GM19468 (cell line): ENCODE measurements at regions not wholly inside any gene's neighbourhood (a gene's known extent, or its start where the extent isn't known, plus 50 kb on each side); places are given as distances from the start of the nearest gene placed in this dataset.
"Not testable (repeated sequence)": the region's sequence is repeated elsewhere in the genome, so short reads cannot be mapped to it uniquely, and the experiment has no call there.

Experiments used
- ATAC-seq: cut with Tn5 transposase; IDR thresholded peaks from one replicate; pipeline ENCODE4 v1.9.1; 2021; ENCODE audit warnings: mild to moderate bottlenecking, moderate library complexity, moderate number of reproducible peaks; ENCODE audit not compliant: unreplicated experiment; ENCODE audit errors: extremely low read depth

DNA sequence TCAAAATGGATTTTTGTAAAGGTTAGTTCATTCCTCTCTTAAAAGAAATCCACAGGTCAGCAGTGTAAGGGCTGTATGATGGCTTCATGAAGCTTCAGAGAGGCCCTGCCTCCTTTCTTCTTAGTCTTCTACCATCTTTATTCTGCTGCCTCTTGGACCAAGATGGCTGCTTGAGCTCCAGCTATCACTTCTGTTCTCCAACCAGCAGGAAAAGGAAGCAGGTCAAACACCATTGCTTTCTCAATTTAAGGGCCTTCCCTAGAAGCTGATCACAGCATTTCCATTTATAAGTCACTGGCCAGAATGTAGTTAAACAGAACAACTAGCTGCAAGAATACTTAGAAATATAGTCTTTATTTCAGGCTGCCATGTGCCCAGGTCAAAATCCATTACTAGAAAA lies 336.8 kb upstream of the KLF3 start:
- no peak for ATAC-seq

DNA sequence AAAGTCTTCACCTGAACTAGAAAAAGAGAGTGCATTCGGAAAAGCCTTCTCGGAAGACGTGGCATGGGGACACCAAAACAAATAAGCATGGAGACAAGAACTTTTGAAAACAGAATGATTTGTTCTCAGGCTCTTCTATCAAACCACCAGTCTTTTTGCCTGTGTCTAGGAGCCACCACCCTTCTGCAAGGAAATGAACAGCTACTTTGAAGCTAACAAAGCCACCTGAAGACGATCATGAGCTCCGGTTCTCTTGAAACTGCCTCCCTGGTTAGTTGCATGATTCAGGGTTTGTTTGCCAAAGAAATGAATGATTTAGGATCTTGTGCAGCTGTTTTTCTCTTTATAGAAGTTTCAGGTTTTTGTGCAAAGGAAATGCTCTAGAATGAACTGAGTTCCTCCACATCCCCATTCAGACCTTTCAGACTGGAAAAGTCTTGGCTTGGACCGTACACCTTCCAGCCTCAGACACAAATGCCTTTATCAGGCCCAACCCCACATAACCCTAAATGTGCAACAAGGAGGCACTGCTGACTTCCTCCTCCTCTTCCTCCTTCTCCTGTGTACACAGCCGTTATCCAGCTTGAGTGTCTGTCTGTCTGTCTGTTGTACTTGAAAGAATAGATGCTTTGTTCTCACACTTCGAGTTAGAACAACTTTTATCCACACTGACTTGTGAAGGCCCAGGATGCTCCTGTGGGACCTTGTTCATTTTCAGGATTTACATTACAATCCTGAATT lies 334.8 kb upstream of the KLF3 start:
- ATAC-seq = no peak

DNA sequence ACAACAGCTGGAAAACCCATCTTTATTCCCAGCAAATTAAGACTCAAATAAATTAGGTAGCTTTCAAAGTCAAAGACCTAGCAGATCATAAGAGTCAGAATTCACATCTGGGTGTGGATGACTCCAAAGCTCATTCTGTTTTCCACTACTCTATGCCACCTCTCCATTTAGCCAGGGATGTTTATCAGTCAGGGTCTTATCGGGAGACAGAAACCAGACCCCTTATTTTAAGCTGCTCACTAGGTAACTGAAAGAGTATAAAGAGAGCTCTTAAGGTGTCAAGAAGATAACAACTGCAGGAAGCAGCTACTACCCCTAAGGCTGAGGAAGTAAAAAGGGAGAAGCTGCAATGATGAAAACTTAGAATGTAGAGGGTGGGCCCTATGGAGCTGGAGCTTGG lies 333.7 kb upstream of the KLF3 start:
- ATAC-seq = no peak

DNA sequence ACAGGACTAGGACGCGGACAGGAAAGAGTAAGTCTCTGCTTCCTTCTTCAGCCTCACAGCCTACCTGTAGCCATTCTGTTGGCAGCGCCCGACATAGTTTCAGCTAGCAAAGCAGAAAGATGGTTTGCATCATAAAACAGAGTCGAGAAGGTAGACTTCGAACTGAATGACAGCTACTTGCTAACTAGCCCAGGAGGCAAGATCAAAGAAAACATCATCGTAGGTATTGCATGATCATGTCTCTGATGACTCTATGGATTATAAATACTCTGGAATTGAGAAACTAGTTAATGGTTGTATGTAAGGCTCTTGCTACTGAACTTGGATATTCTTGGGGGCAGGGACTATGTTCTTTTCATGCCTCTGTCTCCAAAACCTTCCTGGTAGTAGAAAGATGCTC lies 333.1 kb upstream of the KLF3 start:
- no peak for ATAC-seq

DNA sequence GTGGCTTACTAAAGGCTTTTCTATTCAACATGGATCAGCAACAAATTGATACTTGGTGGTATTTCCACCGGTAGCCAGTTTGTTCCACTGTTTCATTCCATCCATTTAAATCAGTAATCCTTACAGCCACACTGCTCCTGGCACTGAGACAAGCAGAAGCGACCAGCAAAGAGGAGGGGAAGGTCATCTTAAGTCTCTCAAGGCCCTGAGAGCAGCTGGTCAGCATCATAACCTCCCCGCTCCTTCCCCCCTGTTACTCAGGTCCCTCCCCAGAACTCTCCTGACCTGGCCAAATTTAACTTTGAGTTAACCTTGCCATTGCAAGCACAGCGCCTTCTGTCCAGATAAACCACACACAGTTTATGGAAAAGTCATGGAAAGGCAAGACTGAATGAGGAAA lies 331.3 kb upstream of the KLF3 start:
- no peak for ATAC-seq

DNA sequence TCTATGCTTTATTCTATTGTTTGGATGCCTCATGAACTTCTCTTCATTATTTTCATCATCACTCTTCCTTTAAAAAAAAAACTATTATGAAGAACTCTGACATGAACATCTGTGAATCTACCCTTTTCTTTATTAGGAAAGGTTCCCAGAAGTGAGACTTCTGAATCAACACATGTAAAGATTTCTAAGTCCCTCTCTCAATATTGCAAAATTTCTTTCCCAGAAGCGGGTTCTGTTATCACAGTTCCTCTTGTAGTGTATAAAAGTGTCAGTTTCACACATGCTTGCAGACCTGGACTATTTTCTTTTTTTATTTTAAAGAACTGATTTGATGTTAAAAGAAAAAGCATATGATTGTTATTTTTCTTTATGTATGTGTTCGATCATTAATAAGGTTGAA lies 330.8 kb upstream of the KLF3 start:
- ATAC-seq = no peak

DNA sequence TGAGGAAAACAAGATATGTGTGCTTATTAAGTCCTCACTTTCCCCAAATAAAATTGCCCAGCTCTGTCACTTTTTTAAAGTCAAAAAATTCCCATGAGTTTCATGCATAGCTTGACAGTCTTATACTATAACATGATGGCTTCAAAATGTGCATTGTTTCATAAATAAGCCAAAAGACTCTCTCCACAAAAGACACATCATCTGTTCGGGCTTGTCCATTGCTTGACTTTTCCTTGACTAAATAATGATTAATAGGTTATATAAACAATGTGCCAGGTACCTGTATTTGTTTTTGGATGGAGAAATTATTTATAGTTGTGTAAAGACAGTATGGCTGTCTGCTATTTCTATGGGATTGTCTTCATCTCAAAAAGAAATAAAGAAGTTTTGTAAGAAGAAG lies 329.2 kb upstream of the KLF3 start:
- ATAC-seq = no peak

DNA sequence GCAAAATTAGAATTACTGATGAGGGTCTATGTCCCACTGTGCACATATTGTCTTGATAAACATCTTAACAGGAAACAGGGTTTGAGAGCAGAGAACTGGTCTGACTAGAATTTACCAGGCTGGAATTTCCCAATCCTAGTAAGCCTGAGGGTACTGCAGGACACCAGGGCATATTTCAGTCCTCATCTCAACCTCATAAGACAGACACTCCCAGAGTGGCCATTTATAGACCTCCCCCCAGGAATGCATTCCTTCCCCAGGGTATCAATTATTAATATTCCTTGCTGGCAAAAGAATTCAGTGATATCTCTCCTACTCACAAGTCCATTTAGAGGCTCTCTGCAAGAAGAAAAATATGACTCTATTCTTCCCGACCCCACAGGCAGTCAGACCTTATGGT lies 325.1 kb upstream of the KLF3 start:
- ATAC-seq = not testable (repeated sequence)

DNA sequence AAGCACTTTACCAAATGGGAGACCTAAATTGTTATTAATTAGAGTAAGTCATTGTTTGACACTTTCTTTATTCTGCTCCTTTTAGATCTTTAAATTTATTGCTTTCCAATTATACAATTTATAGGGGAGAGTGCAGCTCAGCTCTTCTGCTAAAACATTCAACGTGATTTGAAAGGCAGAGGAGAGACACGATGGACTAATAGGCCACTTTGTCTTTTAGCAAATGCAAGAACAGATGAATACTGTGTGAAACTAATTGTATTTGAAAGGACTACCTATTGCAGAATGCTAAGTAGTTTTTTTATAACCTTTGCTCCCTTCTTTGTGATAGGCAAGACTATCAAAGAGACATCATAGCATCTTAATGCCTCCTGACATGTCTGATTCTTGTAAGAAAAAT lies 320.4 kb upstream of the KLF3 start:
- no peak for ATAC-seq

DNA sequence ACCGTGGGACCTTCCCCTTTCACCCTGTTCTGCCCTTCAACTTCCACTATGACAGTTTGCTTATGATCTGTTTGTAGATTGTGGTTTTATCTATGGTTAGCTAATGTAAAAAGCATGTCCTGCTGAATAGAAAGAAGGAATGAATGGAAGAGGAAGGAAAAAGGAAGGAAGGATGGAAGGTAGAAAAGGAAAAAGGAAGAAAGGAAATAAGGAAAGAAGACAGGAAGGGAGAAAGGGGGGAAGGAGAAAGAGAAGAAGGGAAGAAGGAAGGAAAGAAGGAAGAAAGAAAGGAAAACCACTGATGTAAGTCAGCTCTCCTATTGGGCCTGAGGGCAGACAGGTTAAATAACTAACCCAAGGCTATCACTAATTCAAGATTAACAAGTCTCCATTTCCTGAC lies 319.1 kb upstream of the KLF3 start:
- ATAC-seq = no peak

DNA sequence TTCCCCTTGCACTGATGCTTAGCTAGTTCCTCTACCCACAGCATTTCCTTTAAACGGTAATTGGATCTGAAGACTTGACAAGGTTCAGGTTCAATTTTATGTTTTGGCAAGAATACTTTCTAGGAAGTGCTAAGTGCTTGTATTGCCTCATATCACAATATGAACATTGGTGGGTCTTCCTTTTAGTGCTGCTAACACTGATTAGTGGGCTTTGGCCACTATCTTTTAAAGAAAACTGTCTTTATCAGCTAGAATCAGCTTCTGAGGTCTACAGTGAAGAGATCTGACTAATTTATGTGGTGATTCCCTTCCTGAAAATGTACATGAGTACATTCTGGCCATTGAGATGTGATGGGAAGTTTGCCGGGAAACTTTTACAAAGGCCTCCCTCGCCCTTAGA lies 316.7 kb upstream of the KLF3 start:
- no peak for ATAC-seq

DNA sequence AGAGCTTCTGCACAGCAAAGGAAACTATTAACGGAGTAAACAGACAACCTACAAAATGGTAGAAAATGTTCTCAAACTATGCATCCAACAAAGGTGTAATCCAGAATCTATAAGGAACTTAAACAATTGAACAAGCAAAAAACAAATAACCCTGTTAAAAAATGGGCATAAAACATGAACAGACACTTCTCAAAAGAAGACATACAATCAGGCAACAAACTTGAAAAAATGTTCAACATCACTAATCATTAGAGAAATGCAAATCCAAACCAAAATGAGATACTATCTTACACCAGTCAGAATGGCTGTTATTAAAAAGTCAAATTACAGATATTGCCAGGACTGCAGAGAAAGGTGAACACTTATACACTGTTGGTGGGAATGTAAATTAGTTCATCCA lies 309.6 kb upstream of the KLF3 start:
- no peak for ATAC-seq

DNA sequence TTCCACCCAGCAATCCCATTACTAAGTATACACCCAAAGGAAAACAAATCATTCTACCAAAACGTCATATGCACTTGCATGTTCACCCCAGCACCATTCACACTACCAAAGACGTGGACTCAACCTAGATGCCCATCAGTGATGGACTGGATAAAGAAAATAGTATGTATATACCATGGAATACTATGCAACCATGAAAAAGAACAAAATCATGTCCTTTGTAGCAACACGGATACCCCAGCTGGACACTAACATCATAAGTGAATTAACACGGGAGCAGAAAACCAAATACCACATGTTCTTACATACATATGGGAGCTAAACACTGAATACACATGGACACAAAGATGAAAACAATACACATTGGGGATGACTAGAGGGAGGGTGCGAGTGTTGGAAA lies 309.1 kb upstream of the KLF3 start:
- no peak for ATAC-seq

DNA sequence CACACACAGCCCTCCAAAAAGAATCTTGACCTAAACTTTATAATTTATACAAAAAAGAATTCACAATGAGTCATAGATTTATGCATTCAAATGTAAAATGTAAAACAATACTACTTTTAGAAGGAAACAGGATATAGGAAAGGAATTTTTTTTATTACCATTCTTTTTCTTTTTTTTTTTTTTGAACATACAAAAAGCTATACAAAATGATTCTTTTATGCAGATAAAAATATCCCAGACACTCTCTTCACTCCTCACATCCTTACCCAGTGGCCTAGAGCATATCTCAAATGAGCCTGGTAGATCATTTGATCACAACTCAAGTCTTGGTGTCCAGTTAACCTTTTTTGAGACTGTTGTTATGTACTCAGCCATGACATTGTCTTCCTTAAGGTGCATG lies 307.3 kb upstream of the KLF3 start:
- no peak for ATAC-seq

DNA sequence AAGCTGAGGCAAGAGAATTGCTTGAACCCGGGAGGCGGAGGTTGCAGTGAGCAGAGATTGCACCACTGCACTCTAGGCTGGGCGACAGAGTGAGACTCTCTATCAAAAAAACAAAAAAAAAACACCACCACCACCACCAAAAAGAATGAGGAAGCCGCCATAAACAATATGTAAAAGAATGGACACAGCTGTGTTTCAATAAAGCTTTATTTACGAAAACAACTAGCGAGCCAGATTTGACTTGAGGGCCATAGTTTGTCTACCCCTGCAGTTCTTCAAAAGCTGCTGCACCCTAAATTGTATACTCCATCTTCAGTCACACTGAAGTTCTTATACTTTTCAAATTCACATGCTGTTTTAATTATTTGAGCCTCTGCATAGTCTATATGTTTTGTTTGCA lies 306.5 kb upstream of the KLF3 start:
- no peak for ATAC-seq

DNA sequence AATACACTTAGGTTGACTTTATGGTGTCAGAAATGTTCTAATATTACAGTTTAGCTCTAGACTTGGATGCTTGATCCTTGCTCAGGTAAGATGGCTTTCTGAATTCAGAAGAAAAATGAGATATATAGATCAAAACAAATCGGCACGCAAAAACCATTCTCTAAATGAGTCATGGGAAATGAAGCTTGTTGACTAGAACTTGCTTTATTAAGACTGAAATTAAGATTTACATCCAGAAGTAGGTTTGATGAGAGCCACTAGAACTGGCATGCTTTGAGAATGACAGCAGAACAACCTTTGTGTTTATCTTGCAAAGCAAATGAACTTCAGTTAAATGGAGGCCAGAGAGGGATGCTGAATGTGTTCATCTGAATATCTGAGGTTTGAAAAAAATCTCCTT lies 304.9 kb upstream of the KLF3 start:
- no peak for ATAC-seq

DNA sequence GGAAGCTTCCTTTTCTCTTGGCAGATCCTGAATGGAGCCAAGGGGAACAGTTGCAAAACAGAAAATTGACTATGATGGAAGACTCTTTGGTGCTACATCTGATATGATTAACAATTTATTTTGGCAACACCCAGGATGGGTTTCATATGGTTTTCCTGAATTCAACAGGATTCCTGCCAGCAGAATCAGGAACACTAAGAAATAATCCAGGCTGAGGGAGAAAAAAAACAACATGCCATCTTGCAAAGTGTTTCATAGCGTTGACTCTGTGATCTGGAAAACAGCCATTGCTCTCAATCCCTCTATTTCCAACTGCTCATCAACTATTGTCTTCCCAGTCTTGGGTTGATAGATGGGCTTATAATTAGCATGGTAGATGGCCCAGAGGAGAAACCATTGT lies 303.8 kb upstream of the KLF3 start:
- no peak for ATAC-seq

DNA sequence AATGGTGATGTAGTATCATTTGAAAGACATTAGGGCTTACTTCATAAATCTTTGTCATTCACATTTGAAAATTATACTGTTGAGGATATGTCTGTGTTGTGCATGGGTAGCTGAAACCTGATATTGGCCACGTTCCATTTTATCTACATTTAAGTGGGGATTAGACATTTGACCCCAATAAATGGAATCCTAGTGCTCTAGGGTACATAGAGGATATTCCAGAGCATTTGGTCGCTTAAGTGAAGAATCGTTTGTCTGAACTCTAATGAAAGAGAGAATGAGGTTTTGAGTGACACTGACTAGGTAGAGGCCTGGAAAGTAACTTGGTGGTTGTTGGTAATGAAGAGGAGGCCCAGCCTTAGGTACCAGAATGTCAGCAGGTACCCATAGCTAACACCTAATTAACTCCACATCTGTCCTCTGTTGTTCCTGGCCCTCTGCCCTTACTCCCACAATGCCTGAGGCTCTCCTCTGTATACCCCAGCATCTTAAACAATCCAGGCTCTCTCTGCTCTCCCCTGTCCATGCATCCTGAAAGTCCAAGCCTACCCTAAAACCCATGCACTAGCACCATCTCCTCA lies 299.5 kb upstream of the KLF3 start:
- ATAC-seq = no peak

DNA sequence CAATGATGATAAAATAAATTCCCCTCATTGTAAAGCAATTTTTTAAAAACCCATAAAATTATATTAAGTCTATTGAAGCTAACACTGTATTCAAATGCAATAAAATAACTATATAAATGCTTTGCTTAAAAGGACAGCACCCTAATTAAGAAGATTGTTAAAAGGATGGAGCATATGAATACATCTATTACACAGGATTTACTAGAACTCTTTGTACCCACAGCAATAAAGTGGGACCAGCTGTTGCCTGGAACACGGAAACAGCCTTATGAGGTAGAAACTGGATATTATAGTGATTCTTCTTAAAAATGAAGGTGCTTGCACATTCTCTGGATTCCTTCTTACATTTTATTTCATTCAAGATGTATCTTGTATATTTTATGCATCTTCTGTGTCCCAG lies 298.7 kb upstream of the KLF3 start:
- no peak for ATAC-seq

DNA sequence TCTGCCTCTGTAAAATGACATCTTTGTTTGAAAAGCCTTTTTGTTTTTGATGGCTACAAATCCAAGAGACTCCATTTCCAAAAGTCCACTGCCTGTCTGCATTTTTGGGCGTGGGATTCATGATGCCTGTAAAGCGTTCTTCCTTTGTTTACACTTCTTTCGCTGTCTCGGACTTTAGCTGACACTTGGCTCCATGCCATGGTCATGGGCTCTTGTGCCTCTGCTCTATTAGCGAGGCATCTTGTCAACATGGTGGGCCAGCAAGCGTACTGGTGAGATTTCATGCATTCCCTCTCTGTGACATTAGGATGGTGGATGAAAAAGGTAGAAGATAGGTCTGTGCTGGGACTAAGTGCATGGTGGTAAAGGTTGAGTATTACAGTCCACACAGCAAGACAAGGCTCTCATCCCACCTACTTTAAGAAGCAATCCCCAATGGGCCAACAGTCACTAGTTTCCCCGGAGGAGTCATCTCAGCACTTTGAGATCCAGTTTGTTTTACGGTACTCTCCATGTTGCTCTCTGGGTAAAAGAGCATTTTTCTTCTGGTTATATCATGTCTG lies 298.2 kb upstream of the KLF3 start:
- ATAC-seq = no peak

DNA sequence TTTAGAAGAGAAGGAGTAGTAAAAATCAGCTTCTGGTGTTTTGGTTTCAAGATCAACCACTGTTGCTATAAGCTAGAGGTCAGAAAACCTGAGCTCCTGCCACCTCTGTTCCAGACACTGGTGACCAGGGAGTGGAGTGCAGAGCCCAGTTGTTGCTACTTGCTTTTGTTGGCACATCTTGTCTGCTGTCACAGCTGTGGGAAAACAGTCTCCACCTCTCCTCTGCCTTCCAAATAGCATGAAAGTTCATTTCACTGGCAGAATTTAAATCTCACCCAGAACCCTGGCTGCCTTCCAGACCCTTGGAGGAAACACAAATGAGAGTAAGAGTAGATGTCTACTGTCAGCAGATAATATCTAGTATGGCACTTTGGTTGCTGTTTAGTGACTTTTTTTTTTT lies 297.5 kb upstream of the KLF3 start:
- ATAC-seq = no peak

DNA sequence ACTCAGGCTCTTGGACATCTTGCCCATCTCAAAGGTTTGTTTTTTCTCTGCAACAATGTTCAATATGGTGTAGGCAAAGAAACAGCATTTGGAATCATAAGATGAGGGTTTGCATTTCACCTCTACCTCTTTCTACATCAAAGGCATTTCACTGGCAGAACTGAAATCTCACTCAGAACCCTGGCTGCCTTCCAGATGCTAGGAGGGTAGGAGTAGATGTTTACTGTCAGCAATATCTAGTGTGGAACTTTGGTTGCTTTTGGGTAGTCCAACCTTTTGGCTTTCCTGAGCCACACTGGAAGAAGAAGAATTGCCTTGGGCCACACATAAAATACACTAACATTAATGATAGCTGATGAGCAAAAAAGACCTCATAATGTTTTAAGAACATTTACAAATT lies 297.0 kb upstream of the KLF3 start:
- ATAC-seq = no peak
